Neural progenitor cell (in vitro differentiated cells): ENCODE measurements at regions not wholly inside any gene's neighbourhood (a gene's known extent, or its start where the extent isn't known, plus 50 kb on each side); places are given as distances from the start of the nearest gene placed in this dataset.

Experiments
- DNase-seq: peaks from one replicate; pipeline ENCODE4 v3.0.0-alpha.2; 2016; ENCODE audit warnings: low spot score
- H2AFZ ChIP-seq: fragments of 200-600 bp; sonication (generic); replicated peaks from 2 replicates; pipeline ENCODE4 v1.6.1; 2016; ENCODE audit warnings: antibody characterized with exemption
- H3F3A ChIP-seq: fragments of 200-600 bp; sonication (generic); 2 replicates; pipeline ENCODE4 v1.6.1; 2016; ENCODE audit warnings: antibody characterized with exemption, low read depth
- H3K27ac ChIP-seq: fragments of 200-600 bp; sonication (generic); 2 replicates; pipeline ENCODE4 v1.5.1; 2016; ENCODE audit warnings: mild to moderate bottlenecking
- H3K27me3 ChIP-seq: fragments of 200-600 bp; sonication (generic); 2 replicates; pipeline ENCODE4 v1.6.1; 2016; ENCODE audit warnings: mild to moderate bottlenecking, moderate library complexity
- H3K36me3 ChIP-seq: fragments of 200-600 bp; sonication (generic); 2 replicates; pipeline ENCODE4 v1.5.1; 2016
- H3K4me1 ChIP-seq: fragments of 200-600 bp; sonication (generic); 2 replicates; pipeline ENCODE4 v1.6.1; 2016; ENCODE audit warnings: mixed run types
- H3K4me2 ChIP-seq: fragments of 200-600 bp; sonication (generic); 2 replicates; pipeline ENCODE4 v1.6.1; 2016
- H3K4me3 ChIP-seq: fragments of 200-600 bp; sonication (generic); 2 replicates; pipeline ENCODE4 v1.5.1; 2016
- H3K79me2 ChIP-seq: fragments of 200-600 bp; sonication (generic); 2 replicates; pipeline ENCODE4 v1.6.1; 2016; ENCODE audit warnings: low read depth
- H3K9ac ChIP-seq: fragments of 200-600 bp; sonication (generic); 2 replicates; pipeline ENCODE4 v1.6.1; 2016
- H3K9me3 ChIP-seq: fragments of 200-600 bp; sonication (generic); 2 replicates; pipeline ENCODE4 v1.5.1; 2016; ENCODE audit warnings: low read depth
- H4K20me1 ChIP-seq: fragments of 200-600 bp; sonication (generic); 2 replicates; pipeline ENCODE4 v1.6.1; 2016; ENCODE audit warnings: low read depth
- H3K27ac Mint-ChIP-seq: 3 replicates; pipeline ENCODE4 v1.8.0; 2021; ENCODE audit warnings: mixed read lengths
- H3K27me3 Mint-ChIP-seq: 2 replicates; pipeline ENCODE4 v1.8.0; 2022; ENCODE audit warnings: low read depth, mild to moderate bottlenecking, inconsistent platforms, moderate library complexity, mixed read lengths; ENCODE audit not compliant: insufficient read depth
- H3K36me3 Mint-ChIP-seq: 3 replicates; pipeline ENCODE4 v1.8.0; 2021; ENCODE audit warnings: mixed read lengths
- H3K4me1 Mint-ChIP-seq: 3 replicates; pipeline ENCODE4 v1.8.0; 2021; ENCODE audit warnings: mixed read lengths
- H3K4me3 Mint-ChIP-seq: 3 replicates; pipeline ENCODE4 v1.8.0; 2021; ENCODE audit warnings: mild to moderate bottlenecking, moderate library complexity, mixed read lengths
- H3K9me3 Mint-ChIP-seq: 3 replicates; pipeline ENCODE4 v1.8.0; 2020; ENCODE audit warnings: mixed read lengths
- CTCF ChIP-seq: fragments of 200-600 bp; sonication (generic); IDR thresholded peaks from 2 replicates; pipeline ENCODE4 v1.5.1; 2017; ENCODE audit warnings: antibody characterized with exemption, mild to moderate bottlenecking
- EZH2 ChIP-seq: fragments of 200-600 bp; sonication (generic); IDR thresholded peaks from 2 replicates; pipeline ENCODE4 v1.6.1; 2017; ENCODE audit warnings: antibody characterized with exemption, mild to moderate bottlenecking, moderate library complexity
- EZH2phosphoT487 ChIP-seq: fragments of 200-600 bp; sonication (generic); IDR thresholded peaks from 2 replicates; pipeline ENCODE4 v1.6.1; 2017; ENCODE audit warnings: antibody characterized with exemption

DNA sequence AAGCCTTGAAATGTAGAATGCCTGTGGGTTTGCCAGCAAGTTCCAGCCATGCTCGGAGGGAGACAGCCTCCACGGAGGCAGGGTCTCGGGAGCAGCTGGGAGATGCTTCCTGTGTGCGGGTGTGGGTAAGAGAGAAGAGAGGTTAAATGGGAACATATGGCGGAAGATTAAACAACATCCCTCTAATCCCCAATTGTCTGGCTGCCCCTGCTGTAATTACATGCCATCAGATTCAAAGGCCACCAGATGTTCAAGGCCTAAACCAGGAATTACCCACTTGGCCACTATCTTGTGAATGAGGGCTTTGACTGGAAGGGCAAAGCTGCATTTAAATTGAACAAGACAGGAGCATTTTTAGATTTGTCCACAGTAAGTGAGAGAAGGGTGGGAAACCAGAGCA, 81.4 kb upstream of the BACE2 start:
- Histone ChIP-seq H2AFZ (no peak overlapping the region), H3K27me3 (no peaks in the 10 kb centered on the region), H3K4me3 (no peak overlapping the region), H3K27ac (no peak overlapping the region), H4K20me1 (no peaks in the 10 kb centered on the region), H3K79me2 (no peaks in the 10 kb centered on the region), H3F3A (no peaks in the 10 kb centered on the region), H3K4me2 (no peak overlapping the region), H3K4me1 (peaks cover 8% of the 10 kb centered on the region), H3K9ac (no peak overlapping the region), H3K36me3 (no peaks in the 10 kb centered on the region), H3K9me3 (no peaks in the 10 kb centered on the region)
- no peaks in the 10 kb centered on the region for H3K36me3 Mint-ChIP-seq
- peaks cover 2% of the 10 kb centered on the region for H3K27me3 Mint-ChIP-seq
- peaks cover 21% of the 10 kb centered on the region for H3K4me1 Mint-ChIP-seq
- H3K9me3 Mint-ChIP-seq, result peaks cover 2% of the 10 kb centered on the region
- H3K4me3 Mint-ChIP-seq, result no peak overlapping the region
- no peak for TF ChIP-seq EZH2
- TF ChIP-seq EZH2phosphoT487, result no peak
- no peak overlapping the region for H3K27ac Mint-ChIP-seq
- peak; percentile 37 for DNase-seq

DNA sequence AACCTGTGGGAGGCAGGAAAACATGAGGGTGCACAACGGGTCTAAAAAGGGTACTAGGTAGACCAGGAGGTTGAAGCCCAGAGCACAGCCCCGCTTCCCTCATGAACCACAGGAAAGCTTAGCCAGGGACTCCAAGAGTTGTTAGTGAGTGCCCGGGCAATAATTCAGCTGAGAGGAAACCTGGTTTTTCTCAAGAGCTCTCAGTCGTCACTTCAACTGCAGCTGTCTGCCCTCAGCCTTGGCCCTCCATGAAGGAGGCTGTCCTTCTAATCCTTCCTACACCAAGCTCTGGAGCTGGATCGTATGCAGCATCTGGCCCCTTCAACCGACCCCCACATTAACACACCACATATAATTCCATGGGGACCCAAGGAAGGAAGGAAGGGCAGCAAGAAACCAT, 77.0 kb upstream of the BACE2 start:
- Histone ChIP-seq H4K20me1 (no peaks in the 10 kb centered on the region), H3K27ac (no peak overlapping the region), H3K27me3 (no peaks in the 10 kb centered on the region), H2AFZ (no peak overlapping the region), H3K9ac (no peak overlapping the region), H3K4me2 (no peak overlapping the region), H3K4me3 (no peak overlapping the region), H3K9me3 (no peaks in the 10 kb centered on the region), H3K36me3 (no peaks in the 10 kb centered on the region), H3K4me1 (peaks cover 8% of the 10 kb centered on the region), H3F3A (no peaks in the 10 kb centered on the region), H3K79me2 (no peaks in the 10 kb centered on the region)
- DNase-seq, result no peak
- Mint-ChIP-seq H3K9me3 (no peaks in the 10 kb centered on the region), H3K27ac (no peak overlapping the region), H3K36me3 (no peaks in the 10 kb centered on the region), H3K4me3 (no peak overlapping the region), H3K27me3 (peaks cover 4% of the 10 kb centered on the region), H3K4me1 (peaks cover 12% of the 10 kb centered on the region)
- no peak for TF ChIP-seq EZH2

DNA sequence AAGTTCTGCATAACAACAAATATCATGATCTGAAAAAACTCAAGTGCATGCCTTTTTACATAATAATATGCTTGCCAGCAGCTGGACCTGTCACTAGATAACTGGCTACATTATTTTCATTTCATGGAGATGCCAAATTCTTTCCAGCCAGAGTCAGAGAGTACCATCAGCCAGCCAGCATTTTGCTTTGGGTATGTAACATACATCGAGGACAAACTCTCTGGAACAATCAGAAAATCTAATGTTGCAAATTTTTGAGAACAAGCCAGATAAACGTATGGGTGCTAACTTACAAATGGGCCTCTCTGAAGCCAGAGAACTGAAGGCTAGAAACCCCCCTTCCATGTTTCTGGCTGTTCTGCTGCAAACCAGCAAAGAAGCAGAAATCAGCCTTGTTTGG, 76.3 kb upstream of the BACE2 start:
- Histone ChIP-seq H3K9me3 (no peaks in the 10 kb centered on the region), H3K4me2 (no peak overlapping the region), H2AFZ (no peak overlapping the region), H3K27ac (no peak overlapping the region), H3K36me3 (no peaks in the 10 kb centered on the region), H3K4me1 (peaks cover 4% of the 10 kb centered on the region), H3K4me3 (no peak overlapping the region), H4K20me1 (no peaks in the 10 kb centered on the region), H3F3A (no peaks in the 10 kb centered on the region), H3K79me2 (no peaks in the 10 kb centered on the region), H3K9ac (no peak overlapping the region), H3K27me3 (no peaks in the 10 kb centered on the region)
- no peak overlapping the region for H3K4me3 Mint-ChIP-seq
- peaks cover 4% of the 10 kb centered on the region for H3K27me3 Mint-ChIP-seq
- DNase-seq, result no peak
- H3K36me3 Mint-ChIP-seq, result no peaks in the 10 kb centered on the region
- peaks cover 6% of the 10 kb centered on the region for H3K4me1 Mint-ChIP-seq
- TF ChIP-seq EZH2, result no peak
- no peak for TF ChIP-seq EZH2phosphoT487
- no peak for TF ChIP-seq CTCF
- H3K27ac Mint-ChIP-seq, result no peak overlapping the region
- H3K9me3 Mint-ChIP-seq, result no peaks in the 10 kb centered on the region

GRCh38 chr21:41092312-41092711, 75.6 kb upstream of the BACE2 start:
- no peak for TF ChIP-seq EZH2
- no peak overlapping the region for H3K27ac ChIP-seq
- H3K27me3 Mint-ChIP-seq, result peaks cover 4% of the 10 kb centered on the region

GRCh38 chr21:41095983-41096382, 72.0 kb upstream of the BACE2 start:
- Mint-ChIP-seq H3K9me3 (peaks cover 11% of the 10 kb centered on the region), H3K4me3 (no peak overlapping the region), H3K27me3 (peaks cover 3% of the 10 kb centered on the region), H3K36me3 (no peaks in the 10 kb centered on the region), H3K27ac (no peak overlapping the region), H3K4me1 (no peaks in the 10 kb centered on the region)
- Histone ChIP-seq H3K9me3 (no peaks in the 10 kb centered on the region), H3K9ac (no peak overlapping the region), H3K27ac (no peak overlapping the region), H3K4me1 (no peaks in the 10 kb centered on the region), H4K20me1 (no peaks in the 10 kb centered on the region), H2AFZ (no peak overlapping the region), H3K79me2 (no peaks in the 10 kb centered on the region), H3K4me2 (no peak overlapping the region), H3F3A (no peaks in the 10 kb centered on the region), H3K4me3 (no peak overlapping the region), H3K36me3 (no peaks in the 10 kb centered on the region), H3K27me3 (no peaks in the 10 kb centered on the region)
- no peak for TF ChIP-seq EZH2
- no peak for TF ChIP-seq CTCF
- TF ChIP-seq EZH2phosphoT487, result no peak
- DNase-seq, result no peak

More at GRCh38 chr21:41092312-41092711, 75.6 kb upstream of the BACE2 start:
- Histone ChIP-seq H3K4me3 (no peak overlapping the region), H3K9ac (no peak overlapping the region), H2AFZ (no peak overlapping the region), H4K20me1 (no peaks in the 10 kb centered on the region), H3K9me3 (no peaks in the 10 kb centered on the region), H3K4me2 (no peak overlapping the region), H3F3A (no peaks in the 10 kb centered on the region), H3K27me3 (no peaks in the 10 kb centered on the region), H3K79me2 (no peaks in the 10 kb centered on the region), H3K36me3 (no peaks in the 10 kb centered on the region), H3K4me1 (no peaks in the 10 kb centered on the region)
- no peak for DNase-seq
- Mint-ChIP-seq H3K4me3 (no peak overlapping the region), H3K9me3 (no peaks in the 10 kb centered on the region), H3K36me3 (no peaks in the 10 kb centered on the region), H3K4me1 (no peaks in the 10 kb centered on the region), H3K27ac (no peak overlapping the region)
